ENCODE measurements at regions not wholly inside any gene's neighbourhood (a gene's known extent, or its start where the extent isn't known, plus 50 kb on each side); places are given as distances from the start of the nearest gene placed in this dataset.

GRCh38 chr5:39608024-39608423 is 183.2 kb upstream of the DAB2 start:
- no peaks in the 10 kb centered on the region for H3K27me3 ChIP-seq (ENCODE audit: low read depth, low read length)
- H3K27ac ChIP-seq (ENCODE audit: low read length) = no peak overlapping the region
- no peak overlapping the region for H3K4me3 ChIP-seq (ENCODE audit: low read depth in 1 of 2, low read length in 2 of 2)
- H3K36me3 ChIP-seq (ENCODE audit: control insufficient read depth in 1 of 2, insufficient read depth in 2 of 2, low read length in 2 of 2) = no peaks in the 10 kb centered on the region
- H3K9me3 ChIP-seq (ENCODE audit: control insufficient read depth in 1 of 2, low read length in 2 of 2) = no peaks in the 10 kb centered on the region
- no peaks in the 10 kb centered on the region for H3K4me1 ChIP-seq (ENCODE audit: control insufficient read depth in 1 of 2, insufficient read depth in 2 of 2, low read length in 2 of 2)

DNA sequence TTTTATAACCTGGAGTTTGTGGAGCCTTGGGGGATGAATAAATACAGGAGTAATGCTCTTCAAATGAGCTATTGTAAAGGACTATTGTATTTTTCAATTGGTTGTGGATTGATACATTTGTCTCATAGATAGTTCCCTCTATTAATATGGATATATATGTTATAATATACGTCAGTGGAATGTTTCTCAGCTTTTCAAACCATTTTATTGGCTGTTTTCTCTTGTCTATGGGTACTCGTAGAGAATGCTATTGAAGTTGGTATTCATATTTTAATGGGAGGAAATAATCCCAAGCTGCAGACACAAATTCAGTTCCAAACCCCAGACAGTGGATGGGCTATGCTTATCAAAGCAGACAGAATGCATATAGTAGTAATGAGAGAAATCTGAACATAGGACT is 181.8 kb upstream of the DAB2 start:
- H3K4me3 ChIP-seq (ENCODE audit: low read depth in 1 of 2, low read length in 2 of 2) = no peak overlapping the region
- no peaks in the 10 kb centered on the region for H3K27me3 ChIP-seq (ENCODE audit: low read depth, low read length)
- H3K9me3 ChIP-seq (ENCODE audit: control insufficient read depth in 1 of 2, low read length in 2 of 2) = no peaks in the 10 kb centered on the region
- no peaks in the 10 kb centered on the region for H3K4me1 ChIP-seq (ENCODE audit: control insufficient read depth in 1 of 2, insufficient read depth in 2 of 2, low read length in 2 of 2)
- H3K27ac ChIP-seq (ENCODE audit: low read length) = no peak overlapping the region
- H3K36me3 ChIP-seq (ENCODE audit: control insufficient read depth in 1 of 2, insufficient read depth in 2 of 2, low read length in 2 of 2) = no peaks in the 10 kb centered on the region

DNA sequence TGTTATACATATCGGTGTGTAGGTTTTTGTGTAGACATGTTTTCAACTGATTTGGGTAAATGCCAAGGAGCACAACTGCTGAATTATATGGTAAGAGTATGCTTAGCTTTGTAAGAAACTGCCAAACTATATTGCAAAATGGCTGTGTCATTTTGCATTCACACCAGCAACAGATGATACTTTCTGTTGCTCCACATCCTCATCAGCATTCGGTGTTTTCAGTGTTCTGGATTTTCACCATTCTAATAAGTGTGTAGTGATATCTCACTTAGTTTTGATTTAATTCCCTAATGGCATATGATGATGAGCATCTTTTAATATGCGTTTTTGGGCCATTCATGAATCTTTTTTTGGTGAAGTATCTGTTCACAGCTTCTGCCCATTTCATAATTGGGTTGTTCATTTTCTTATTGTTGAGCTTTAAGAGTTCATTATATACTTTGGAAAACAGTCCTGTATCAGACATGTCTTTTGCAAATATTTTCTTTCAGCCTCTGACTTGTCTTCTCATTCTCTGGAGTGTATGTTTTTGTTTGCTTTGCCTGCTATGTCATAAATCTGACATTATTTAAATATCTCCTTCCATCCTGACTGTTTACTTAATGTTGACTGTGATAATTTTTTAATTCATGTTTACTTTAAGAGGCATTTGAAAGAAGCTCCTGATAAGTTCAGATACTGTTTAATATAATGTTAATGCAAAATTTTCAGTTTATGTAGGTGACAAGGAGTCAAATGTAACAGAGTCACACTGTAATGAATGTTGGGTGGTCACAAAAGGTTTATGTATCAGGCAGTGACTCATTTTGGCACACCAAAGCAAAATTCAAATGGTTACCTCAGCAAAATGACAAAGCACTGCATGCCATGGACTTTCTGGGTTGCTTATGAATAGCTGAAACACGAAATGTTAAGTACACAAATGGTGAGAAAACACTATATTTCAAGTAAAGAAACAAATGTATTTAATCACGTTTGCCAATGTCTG is 181.1 kb upstream of the DAB2 start:
- Histone ChIP-seq H3K27me3 (ENCODE audit: low read depth, low read length) (no peaks in the 10 kb centered on the region), H3K9me3 (ENCODE audit: control insufficient read depth in 1 of 2, low read length in 2 of 2) (no peaks in the 10 kb centered on the region), H3K4me1 (ENCODE audit: control insufficient read depth in 1 of 2, insufficient read depth in 2 of 2, low read length in 2 of 2) (no peaks in the 10 kb centered on the region), H3K36me3 (ENCODE audit: control insufficient read depth in 1 of 2, insufficient read depth in 2 of 2, low read length in 2 of 2) (no peaks in the 10 kb centered on the region), H3K4me3 (ENCODE audit: low read depth in 1 of 2, low read length in 2 of 2) (no peak overlapping the region), H3K27ac (ENCODE audit: low read length) (no peak overlapping the region)

DNA sequence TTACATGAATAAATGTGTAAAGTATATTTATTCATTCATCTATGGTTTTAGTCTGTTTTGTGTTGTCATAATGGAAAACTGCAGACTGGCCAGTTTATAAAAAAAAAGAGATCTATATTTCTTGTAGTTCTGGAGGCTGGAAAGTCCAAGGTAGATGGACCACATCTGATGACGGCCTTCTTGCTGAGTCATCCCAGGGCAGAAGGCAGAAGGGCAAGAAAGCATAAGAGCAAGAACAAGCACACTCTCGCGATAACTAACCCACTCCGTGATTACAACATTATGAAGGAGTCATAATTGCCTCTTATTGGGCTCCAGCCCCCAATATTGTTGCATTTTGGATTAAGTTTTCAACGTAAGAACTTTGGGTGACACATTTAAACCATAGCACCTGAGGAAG is 180.4 kb upstream of the DAB2 start:
- Histone ChIP-seq H3K4me3 (ENCODE audit: low read depth in 1 of 2, low read length in 2 of 2) (no peak overlapping the region), H3K27ac (ENCODE audit: low read length) (no peak overlapping the region), H3K27me3 (ENCODE audit: low read depth, low read length) (no peaks in the 10 kb centered on the region), H3K36me3 (ENCODE audit: control insufficient read depth in 1 of 2, insufficient read depth in 2 of 2, low read length in 2 of 2) (no peaks in the 10 kb centered on the region), H3K4me1 (ENCODE audit: control insufficient read depth in 1 of 2, insufficient read depth in 2 of 2, low read length in 2 of 2) (no peaks in the 10 kb centered on the region), H3K9me3 (ENCODE audit: control insufficient read depth in 1 of 2, low read length in 2 of 2) (no peaks in the 10 kb centered on the region)

DNA sequence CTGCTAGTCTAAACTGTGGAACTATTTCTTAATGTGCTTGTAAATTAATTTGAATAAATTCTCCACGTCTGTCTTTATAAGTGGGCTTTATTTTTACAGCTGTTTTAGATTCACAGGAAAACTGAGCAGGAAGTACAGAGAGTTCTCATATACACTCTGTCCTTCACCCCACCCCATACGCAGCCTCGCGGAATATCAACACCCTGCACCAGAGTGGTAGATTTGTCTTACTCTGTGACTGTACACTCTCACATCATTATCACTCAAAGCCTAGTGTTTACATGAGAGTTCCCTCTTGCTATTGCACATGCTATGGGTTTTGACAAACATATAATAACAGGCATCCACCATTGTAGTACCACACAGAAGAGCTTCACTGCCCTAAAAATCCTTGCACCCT is 179.7 kb upstream of the DAB2 start:
- Histone ChIP-seq H3K4me3 (ENCODE audit: low read depth in 1 of 2, low read length in 2 of 2) (no peak overlapping the region), H3K36me3 (ENCODE audit: control insufficient read depth in 1 of 2, insufficient read depth in 2 of 2, low read length in 2 of 2) (no peaks in the 10 kb centered on the region), H3K27ac (ENCODE audit: low read length) (no peak overlapping the region), H3K27me3 (ENCODE audit: low read depth, low read length) (no peaks in the 10 kb centered on the region), H3K4me1 (ENCODE audit: control insufficient read depth in 1 of 2, insufficient read depth in 2 of 2, low read length in 2 of 2) (no peaks in the 10 kb centered on the region), H3K9me3 (ENCODE audit: control insufficient read depth in 1 of 2, low read length in 2 of 2) (no peaks in the 10 kb centered on the region)

DNA sequence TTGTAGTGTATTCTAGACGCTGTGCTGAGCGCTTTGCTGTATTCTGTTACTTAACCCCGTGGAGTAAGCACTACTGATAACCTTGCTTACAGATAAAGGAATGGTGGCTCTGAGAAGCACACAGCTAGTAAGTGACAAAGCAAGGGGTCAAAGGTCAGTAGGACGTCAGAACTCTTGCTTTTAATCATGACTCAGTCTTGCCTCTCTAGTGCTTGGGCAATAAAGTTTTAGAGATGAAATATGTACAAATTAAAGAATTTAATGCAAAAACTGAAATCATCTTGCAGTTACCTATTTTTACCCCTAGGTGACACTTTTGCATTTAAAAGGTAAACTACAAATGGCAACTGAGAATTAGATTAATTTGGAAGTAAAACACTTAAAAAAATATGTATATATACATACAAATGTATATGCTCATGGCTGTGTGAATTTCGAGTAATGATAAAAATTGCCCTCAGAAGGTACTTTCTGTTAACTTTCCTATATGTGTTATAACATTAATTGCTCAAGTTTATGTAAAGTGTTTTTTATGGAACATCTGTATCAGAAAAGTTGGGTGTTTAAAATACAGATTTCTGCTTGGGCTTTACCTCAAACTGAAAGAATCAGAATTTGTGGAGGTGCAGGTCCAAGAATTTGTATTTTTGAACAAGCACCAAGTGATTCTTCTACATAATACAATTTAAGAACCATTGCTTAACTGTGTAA is 175.1 kb upstream of the DAB2 start:
- no peaks in the 10 kb centered on the region for H3K27me3 ChIP-seq (ENCODE audit: low read depth, low read length)
- no peaks in the 10 kb centered on the region for H3K36me3 ChIP-seq (ENCODE audit: control insufficient read depth in 1 of 2, insufficient read depth in 2 of 2, low read length in 2 of 2)
- no peaks in the 10 kb centered on the region for H3K4me1 ChIP-seq (ENCODE audit: control insufficient read depth in 1 of 2, insufficient read depth in 2 of 2, low read length in 2 of 2)
- no peak overlapping the region for H3K27ac ChIP-seq (ENCODE audit: low read length)
- no peaks in the 10 kb centered on the region for H3K9me3 ChIP-seq (ENCODE audit: control insufficient read depth in 1 of 2, low read length in 2 of 2)
- no peak overlapping the region for H3K4me3 ChIP-seq (ENCODE audit: low read depth in 1 of 2, low read length in 2 of 2)

- no peak overlapping the region for H3K4me3 ChIP-seq (ENCODE audit: low read depth in 1 of 2, low read length in 2 of 2)
- no peaks in the 10 kb centered on the region for H3K36me3 ChIP-seq (ENCODE audit: control insufficient read depth in 1 of 2, insufficient read depth in 2 of 2, low read length in 2 of 2)
Observed at GRCh38 chr5:39598661-39599248, 174.0 kb upstream of the DAB2 start.

DNA sequence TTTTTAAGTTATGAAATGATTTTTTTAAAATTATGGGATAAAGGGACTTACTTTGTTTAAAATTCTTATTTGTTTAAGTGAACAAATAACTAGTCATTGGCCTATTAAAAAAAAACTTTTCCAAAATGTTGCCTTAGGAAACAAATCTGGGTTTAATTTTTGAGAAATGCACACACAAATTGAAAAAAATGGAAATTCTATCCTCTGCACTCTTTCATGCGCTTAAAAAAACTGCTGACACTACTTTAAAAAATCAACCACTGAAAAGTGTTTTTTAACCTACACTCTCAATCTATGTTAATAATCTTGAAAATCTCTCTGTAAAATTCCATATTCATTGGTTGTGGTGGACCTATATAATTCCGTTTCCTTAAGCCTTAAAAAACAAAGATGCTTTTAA is 163.4 kb upstream of the DAB2 start:
- Histone ChIP-seq H3K27me3 (ENCODE audit: low read depth, low read length) (no peaks in the 10 kb centered on the region), H3K4me1 (ENCODE audit: control insufficient read depth in 1 of 2, insufficient read depth in 2 of 2, low read length in 2 of 2) (no peaks in the 10 kb centered on the region), H3K36me3 (ENCODE audit: control insufficient read depth in 1 of 2, insufficient read depth in 2 of 2, low read length in 2 of 2) (no peaks in the 10 kb centered on the region), H3K27ac (ENCODE audit: low read length) (no peak overlapping the region), H3K9me3 (ENCODE audit: control insufficient read depth in 1 of 2, low read length in 2 of 2) (no peaks in the 10 kb centered on the region), H3K4me3 (ENCODE audit: low read depth in 1 of 2, low read length in 2 of 2) (no peak overlapping the region)

More at GRCh38 chr5:39598661-39599248, 174.0 kb upstream of the DAB2 start:
- Histone ChIP-seq H3K27ac (ENCODE audit: low read length) (no peak overlapping the region), H3K27me3 (ENCODE audit: low read depth, low read length) (no peaks in the 10 kb centered on the region), H3K4me1 (ENCODE audit: control insufficient read depth in 1 of 2, insufficient read depth in 2 of 2, low read length in 2 of 2) (no peaks in the 10 kb centered on the region), H3K9me3 (ENCODE audit: control insufficient read depth in 1 of 2, low read length in 2 of 2) (no peaks in the 10 kb centered on the region)

DNA sequence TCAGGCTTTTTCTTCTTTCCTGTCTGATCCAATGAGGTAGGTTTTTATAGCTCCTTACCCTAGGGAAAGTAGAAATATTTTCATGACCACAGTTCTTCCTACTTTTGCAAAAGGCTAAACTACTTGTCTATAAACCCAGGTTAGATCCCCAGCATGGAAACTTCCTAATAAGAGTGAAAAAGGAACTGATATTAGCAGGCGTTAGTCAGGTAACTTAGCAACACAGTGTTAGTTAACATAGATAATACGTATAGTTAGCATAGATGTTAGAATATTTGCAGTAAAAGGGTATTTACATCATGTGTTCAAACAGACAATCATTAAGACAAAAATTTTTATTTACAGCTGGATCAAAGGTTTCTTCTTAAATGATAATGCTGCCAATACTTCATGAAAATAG is 162.9 kb upstream of the DAB2 start:
- no peaks in the 10 kb centered on the region for H3K9me3 ChIP-seq (ENCODE audit: control insufficient read depth in 1 of 2, low read length in 2 of 2)
- H3K27me3 ChIP-seq (ENCODE audit: low read depth, low read length) = no peaks in the 10 kb centered on the region
- no peak overlapping the region for H3K27ac ChIP-seq (ENCODE audit: low read length)
- no peaks in the 10 kb centered on the region for H3K4me1 ChIP-seq (ENCODE audit: control insufficient read depth in 1 of 2, insufficient read depth in 2 of 2, low read length in 2 of 2)
- H3K4me3 ChIP-seq (ENCODE audit: low read depth in 1 of 2, low read length in 2 of 2) = no peak overlapping the region
- H3K36me3 ChIP-seq (ENCODE audit: control insufficient read depth in 1 of 2, insufficient read depth in 2 of 2, low read length in 2 of 2) = no peaks in the 10 kb centered on the region

- Histone ChIP-seq H3K9me3 (ENCODE audit: control insufficient read depth in 1 of 2, low read length in 2 of 2) (no peaks in the 10 kb centered on the region), H3K27ac (ENCODE audit: low read length) (no peak overlapping the region), H3K27me3 (ENCODE audit: low read depth, low read length) (no peaks in the 10 kb centered on the region), H3K4me1 (ENCODE audit: control insufficient read depth in 1 of 2, insufficient read depth in 2 of 2, low read length in 2 of 2) (peaks cover 0 to 2% of the 10 kb centered on the region in 2 donors), H3K36me3 (ENCODE audit: control insufficient read depth in 1 of 2, insufficient read depth in 2 of 2, low read length in 2 of 2) (no peaks in the 10 kb centered on the region), H3K4me3 (ENCODE audit: low read depth in 1 of 2, low read length in 2 of 2) (no peak overlapping the region)
Observed at GRCh38 chr5:39586185-39586584, 161.4 kb upstream of the DAB2 start.

- no peaks in the 10 kb centered on the region for H3K9me3 ChIP-seq (ENCODE audit: control insufficient read depth in 1 of 2, low read length in 2 of 2)
- H3K4me1 ChIP-seq (ENCODE audit: control insufficient read depth in 1 of 2, insufficient read depth in 2 of 2, low read length in 2 of 2) = peaks cover 0 to 8% of the 10 kb centered on the region in 2 donors
- no peaks in the 10 kb centered on the region for H3K27me3 ChIP-seq (ENCODE audit: low read depth, low read length)
- H3K27ac ChIP-seq (ENCODE audit: low read length) = no peak overlapping the region
- H3K4me3 ChIP-seq (ENCODE audit: low read depth in 1 of 2, low read length in 2 of 2) = no peak overlapping the region
- H3K36me3 ChIP-seq (ENCODE audit: control insufficient read depth in 1 of 2, insufficient read depth in 2 of 2, low read length in 2 of 2) = no peaks in the 10 kb centered on the region
Observed at GRCh38 chr5:39584927-39585326, 160.1 kb upstream of the DAB2 start.

All from muscle layer of duodenum (tissue), 2 donors.